GM18502 (cell line): ENCODE measurements at regions not wholly inside any gene's neighbourhood (a gene's known extent, or its start where the extent isn't known, plus 50 kb on each side); places are given as distances from the start of the nearest gene placed in this dataset.
"Not testable (repeated sequence)": the region's sequence is repeated elsewhere in the genome, so short reads cannot be mapped to it uniquely, and the experiment has no call there.

Experiments
- ATAC-seq: cut with Tn5 transposase; IDR thresholded peaks from one replicate; pipeline ENCODE4 v1.9.1; 2021; ENCODE audit warnings: mild to moderate bottlenecking; ENCODE audit not compliant: unreplicated experiment, poor library complexity

DNA sequence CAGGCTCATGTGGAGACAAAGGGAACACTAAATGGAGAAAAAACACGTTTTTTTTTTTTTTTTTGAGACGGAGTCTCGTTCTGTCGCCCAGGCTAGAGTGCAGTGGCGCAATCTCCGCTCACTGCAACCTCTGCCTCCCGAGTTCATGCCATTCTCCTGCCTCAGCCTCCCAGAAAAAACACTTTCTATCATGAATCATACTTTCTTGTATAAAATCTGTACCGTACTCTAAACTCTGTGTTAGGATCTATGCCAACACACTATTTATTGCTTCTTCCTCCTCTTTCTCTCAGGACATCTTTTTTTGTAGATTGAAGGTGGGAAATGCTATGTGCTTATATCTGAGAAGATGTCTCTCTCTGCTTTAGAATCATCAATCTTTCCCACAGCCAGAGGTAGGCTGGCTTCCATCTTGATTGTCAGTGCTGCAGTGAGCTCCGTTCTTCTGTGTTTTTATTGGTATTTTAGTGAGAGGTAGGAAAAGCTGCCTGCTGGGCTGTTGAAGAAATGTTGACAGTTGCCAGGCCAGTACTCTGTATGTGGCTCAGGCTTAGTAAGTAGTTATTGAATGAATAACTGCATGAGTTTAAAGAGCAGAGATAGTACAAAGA, 101.1 kb downstream of the GPR85 start:
- no peak for ATAC-seq

DNA sequence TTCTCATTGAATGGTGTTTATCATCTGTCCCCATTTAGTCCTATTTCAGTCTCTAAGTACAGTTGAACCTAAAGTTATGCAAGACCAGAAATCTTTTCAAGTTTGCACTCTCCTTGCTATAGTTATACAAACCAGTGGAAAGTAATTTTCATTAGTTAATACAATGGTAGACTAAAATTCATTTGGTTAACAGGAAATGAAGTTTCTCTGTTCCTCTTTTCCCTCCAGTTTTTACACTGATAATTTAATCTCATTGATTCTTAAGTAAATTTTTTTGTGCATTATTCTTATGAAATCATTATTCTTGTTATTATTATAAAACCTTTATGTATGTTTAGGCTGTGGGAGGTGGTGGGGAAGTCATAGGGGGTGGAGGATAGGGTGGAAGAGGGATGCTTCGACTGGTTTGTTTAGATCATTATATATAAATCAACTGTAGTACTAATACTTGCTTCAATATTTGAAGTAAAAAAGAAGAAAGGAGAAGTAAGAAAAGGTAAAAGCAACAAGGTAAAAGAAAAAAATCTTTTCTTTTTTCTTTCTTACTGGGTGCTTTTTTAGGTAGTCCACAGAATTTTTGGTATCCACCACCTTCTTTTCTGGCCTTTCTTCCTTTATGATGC, 104.1 kb downstream of the GPR85 start:
- peak; percentile 80 for ATAC-seq

DNA sequence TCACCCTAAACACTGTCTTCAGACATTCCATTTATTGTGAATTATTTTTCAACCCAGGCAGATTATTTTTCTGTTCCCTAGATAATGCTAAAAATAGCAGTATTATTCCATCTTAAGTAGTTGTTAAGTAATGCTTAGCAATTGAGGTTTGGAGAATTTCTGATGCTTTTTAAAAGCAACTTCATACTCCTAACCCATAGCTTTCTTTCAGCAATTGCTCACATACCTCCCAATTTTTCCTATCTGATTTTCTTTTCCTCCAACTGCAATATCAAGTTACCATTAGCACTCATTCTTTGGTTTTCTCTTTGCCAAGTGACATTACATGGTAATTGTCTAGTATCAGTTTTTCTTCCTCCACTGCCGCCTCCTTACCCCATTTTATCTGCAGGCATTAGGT, 104.7 kb downstream of the GPR85 start:
- peak; percentile 34 for ATAC-seq

DNA sequence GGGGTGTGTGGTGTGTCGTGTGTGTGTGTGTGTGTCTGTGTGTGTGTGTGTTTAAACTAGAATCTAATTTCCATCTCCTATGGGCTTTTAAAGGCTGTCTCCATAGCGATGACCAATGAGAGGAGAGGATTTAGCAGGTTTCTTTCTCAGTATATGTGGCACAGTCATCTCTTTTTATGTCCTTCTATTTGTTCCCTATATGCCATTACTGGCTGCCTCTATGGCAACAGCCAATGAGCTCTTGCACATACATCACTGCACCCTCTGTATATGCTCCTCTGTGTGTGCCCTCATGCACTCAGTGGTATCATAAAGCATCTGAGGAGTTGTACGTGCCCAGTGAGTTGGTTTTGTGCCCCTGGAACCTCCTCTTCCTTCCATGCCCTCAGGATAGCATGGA, 107.6 kb downstream of the GPR85 start:
- ATAC-seq = not testable (repeated sequence)

DNA sequence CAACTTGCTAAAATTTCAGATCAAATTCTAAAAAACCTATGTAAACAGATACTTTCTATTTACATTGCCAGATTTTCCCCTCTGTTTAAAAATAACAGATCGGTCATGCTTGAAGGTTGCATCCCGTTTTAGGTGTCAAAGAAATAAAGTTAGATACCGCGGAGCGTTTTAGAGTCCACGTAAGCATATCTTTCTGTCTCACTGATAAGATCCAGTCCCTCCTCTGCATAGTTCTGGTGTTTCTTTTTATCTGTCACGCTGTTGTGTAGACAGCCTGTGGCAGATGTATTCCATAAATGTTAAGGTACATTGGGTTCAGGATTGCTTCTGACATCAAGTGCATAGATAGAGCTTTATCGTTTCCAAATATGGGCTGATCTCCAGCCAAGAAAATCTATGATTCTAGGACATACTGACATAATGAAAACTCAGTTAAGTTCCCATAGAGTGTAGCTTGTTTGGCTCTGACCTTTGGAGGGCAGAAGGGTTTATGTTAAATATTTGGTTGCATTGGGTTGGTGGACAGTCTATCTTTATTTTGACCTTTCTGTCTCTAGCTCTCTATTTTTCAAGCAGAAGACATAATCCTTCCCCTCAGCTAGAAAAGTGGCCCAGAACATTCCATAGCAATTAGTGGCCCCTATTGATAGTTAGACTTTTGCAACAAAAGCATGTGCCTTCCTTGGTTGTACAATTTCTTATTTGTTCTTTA, 109.2 kb downstream of the GPR85 start:
- ATAC-seq = peak; percentile 38

DNA sequence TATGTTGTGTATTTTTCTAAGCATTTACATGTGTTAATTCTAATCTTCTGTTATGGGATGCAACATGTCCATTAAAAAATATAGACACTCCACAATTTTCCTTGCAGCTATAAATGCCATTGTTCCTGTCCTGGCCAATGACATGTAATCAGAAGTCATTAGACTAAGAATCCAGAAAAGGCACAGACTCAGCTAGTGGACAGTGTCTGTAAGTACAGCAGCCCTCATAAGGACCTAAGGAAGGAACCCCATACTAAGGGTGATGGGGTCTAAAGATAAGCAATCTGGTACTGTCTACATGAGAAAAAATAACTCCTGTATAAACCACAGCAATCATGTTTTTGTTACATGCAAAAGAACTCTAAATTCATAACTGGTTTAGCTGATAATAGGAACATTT, 115.9 kb downstream of the GPR85 start:
- peak; percentile 74 for ATAC-seq

DNA sequence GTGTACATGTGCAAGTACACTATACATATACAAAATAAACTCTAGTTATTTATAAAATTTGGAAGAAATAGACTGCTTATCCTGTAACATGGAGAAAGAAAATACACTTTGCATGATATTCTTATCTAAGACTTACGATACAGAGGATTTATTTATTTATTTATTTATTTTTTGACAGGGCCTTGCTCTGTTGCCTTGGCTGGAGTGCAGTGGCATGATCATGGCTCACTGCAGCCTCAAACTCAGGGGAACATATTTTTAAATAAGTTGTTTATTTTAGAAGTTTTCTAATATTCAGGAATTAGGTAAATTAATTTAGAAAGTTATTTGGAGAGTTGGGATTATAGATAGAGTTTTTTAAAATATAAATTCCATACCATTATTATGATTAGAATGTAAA, 116.7 kb downstream of the GPR85 start:
- ATAC-seq = no peak

DNA sequence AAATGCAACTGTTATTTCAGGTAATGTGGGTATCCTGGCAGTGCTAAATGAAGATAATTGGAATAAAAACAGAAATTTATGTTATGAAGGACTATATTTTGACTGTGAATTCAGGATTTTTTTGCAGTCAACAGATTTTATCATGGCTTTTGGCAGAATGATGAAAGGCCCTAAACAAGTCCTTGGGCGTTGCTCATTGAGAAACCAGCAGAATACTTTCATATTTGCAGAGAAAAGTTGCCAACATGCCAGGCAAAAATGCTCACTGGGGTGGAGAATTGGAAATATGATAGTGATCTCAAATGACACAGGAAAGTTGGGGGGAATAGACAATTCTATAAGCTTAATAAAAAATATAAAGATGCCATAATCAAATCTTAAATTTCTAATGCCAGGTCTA, 121.1 kb downstream of the GPR85 start:
- no peak for ATAC-seq

DNA sequence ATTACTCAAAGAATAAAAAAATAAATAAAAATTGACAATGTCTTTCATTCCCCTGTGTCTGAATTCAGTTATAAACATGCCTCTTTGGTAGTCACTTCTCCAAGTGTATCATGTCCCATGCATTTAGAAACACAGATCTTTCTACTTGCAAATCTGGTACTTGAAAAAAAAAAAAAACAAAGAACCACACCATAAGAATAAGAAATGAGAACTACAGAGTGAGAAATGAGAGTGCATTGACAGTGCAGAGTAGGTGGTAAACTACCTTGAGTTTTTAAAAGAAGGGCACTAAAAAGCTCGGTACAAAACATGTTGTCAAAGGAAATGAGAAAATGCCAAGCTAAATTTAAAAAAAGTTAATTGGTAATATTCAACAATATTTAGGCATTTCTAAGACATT, 123.0 kb downstream of the GPR85 start:
- ATAC-seq = no peak

DNA sequence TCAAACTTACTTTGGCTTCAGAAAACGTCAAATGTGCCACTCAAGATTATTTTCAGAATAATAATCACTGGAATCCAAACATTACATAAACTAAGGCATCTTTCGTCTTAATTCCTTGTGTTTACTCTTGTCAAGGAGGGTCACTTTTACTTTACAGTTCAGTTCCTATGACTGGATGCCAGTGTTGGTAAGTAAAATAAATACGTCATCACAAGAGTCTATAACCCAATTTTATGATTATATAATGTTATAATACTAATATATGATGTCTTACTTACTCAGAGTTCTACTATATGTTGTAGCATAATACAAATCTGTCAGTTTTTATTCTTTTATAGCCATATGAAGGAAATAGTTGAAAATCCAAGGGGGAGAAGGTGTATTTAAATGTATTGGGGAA, 123.8 kb downstream of the GPR85 start:
- ATAC-seq = no peak

DNA sequence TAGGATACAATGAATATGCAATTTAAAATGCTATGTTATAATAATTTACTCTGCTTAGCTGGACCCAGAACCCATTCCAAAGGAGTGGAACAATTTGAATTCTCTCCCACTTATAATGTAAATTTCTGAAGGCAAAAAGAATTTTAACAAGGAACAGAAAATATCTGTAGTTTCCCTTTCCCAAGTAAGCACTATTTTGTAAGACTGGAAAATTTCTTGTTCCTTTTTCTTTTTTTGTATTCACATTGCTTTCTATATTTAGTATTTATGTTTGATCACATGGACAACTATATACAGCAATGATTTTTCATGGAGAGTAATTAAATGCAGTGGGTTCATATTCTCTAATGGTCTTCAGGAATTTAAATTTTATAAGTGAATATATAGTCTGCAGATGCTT, 127.4 kb downstream of the GPR85 start:
- ATAC-seq = no peak

DNA sequence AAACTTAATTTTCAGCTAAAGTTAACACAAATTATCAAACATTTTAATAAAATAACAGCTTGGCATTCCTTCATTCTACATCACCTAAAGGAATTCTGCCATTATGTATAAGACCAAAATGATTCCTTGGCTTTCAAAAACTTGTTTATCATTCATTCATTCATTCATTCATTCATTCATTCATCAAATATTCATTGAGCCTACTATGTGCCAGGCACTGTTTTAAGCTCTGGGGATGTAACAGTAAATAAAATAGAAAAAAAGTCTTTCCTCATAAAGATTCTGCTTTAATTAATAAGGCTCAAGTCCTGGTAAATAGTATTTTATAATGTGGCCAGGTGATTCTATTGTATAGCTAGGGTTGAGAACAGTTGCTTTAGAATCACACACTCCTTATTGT, 127.9 kb downstream of the GPR85 start:
- no peak for ATAC-seq

DNA sequence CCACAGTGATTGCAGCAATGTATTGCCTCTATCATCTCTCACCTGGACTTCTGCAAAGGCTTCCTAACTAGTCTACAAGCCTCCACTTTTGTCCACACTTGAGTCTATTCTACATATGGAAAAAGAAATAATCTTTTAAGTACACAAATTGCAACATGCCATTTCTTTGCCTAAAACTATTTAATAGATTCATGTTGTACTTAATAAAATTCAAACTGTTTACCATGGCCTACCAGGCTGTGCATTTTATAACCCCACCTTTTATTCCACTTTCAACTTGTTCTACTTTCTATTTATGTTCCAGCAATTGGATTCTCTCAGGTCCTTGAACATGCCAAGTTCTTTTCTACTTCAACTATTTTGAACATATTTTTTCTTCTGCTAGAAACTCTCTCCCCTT, 128.7 kb downstream of the GPR85 start:
- ATAC-seq = no peak

DNA sequence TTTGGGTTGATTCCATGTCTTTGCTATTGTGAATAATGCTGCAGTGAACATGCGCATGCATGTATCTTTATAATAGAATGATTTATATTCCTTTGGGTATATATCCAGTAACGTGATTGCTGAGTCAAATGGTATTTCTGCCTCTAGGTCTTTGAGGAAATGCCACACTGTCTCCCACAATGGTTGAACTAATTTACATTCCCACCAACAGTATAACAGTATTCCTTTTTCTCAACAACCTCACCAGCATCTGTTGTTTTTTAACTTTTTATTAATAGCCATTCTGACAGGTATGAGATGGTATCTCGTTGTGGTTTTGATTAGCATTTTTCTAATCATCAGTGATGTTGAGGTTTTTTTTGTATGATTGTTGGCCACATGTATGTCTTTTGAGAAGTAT, 133.6 kb downstream of the GPR85 start:
- ATAC-seq = not testable (repeated sequence)

DNA sequence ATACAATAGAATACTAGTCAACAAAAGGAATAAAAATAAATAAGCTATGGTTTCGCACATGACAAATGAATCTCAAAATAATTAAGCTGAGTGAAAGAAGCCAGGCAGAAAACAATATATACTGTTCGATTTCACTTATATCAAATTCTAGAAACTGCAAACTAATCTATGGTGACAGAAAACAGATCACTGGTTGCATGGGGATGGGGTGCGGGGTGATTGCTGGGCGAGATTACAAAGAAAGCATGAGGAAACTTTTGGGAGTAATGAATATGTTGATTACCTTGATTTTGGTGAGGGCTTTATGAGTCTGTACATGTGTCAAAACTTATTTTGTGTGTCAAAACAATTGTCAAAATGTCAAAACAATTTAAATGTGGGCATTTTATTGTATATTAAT, 135.6 kb downstream of the GPR85 start:
- no peak for ATAC-seq

DNA sequence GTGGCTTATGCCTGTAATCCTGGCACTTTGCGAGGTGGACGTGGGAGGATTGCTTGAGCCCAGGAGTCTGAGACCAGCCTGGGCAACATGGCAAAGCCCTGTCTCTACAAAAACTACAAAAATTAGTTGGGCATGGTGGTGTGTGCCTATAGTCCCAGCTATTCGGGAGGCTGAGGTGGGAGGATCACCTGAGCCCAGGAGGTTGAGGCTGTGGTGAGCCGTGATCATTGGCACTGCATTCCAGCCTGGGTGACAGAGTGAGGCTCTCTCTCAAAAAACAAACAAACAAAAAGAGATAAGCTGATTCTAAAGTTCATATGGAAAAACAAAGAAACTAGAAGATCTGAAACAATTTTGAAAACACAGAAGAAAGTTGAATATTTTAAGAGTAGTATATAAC, 136.9 kb downstream of the GPR85 start:
- not testable (repeated sequence) for ATAC-seq

DNA sequence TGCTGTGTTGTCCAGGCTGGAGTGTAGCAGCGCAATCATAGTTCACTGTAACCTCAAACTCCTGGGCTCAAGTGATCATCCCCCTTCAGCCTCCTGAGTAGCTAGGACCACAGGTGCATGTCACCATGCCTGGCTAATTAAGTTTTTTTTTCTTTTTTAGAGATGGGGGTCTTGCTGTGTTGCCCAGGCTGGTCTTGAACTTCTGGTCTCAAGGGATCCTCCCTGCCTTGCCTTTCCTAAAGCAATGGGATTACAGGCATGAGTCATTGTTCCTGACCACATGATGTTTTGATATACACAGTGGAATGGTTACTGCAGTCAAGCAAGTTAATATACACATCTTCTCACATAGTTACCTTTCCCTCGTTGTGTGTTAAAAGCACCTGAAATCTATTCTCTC, 140.3 kb downstream of the GPR85 start:
- ATAC-seq = no peak

DNA sequence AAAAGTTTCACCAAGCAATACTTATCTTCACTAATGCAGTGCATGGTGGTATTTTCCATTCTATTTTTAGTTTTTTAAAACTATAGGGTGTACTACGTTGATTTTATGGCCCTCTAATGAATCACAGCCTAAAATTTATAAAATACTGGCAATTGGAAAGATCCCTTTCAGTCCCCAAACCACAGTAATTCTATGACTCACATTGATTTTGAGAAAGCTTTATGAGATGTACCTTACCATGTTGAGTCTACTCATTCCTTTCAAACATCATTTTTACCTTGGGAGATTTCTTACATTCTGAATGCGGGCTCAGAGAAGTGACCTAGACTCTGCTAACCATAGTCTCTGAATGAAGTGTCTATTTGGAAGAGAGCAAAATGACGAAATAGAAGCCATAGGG, 141.6 kb downstream of the GPR85 start:
- ATAC-seq = no peak

DNA sequence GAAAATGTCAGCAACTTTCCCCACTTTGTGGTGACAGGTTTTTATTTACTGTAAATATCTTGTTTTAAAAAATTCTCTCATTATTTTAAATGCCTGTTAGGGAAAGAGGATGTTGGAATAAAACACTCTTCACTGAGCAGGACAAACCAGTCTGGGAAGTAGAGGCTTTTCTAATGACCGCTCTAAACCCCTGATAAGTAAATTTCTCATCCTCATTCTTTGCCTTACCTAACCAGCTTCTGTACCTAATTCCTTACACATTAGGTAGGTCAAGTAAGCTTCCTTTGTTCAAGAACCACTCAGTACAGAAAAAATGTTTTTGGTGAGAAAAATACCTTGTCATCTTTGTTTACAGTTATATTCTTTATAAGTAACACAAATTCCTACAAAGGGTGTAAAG, 143.6 kb downstream of the GPR85 start:
- no peak for ATAC-seq

DNA sequence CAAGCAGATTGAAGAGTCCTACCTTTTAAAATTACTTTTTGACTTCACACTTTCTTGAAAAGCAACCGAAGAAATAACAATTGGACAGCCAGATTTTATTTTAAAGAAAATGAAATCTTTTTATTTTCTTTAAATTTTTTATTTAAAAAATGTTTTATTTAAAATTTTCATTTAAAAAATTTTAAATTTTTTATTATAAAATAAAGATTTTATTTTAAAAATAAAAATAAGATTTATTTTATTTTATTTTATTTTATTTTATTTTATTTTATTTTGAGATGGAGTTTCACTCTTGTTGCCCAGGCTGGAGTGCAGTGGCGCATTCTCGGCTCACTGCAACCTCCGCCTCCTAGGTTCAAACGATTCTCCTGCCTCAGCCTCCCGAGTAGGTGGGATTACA, 144.5 kb downstream of the GPR85 start:
- ATAC-seq = not testable (repeated sequence)

DNA sequence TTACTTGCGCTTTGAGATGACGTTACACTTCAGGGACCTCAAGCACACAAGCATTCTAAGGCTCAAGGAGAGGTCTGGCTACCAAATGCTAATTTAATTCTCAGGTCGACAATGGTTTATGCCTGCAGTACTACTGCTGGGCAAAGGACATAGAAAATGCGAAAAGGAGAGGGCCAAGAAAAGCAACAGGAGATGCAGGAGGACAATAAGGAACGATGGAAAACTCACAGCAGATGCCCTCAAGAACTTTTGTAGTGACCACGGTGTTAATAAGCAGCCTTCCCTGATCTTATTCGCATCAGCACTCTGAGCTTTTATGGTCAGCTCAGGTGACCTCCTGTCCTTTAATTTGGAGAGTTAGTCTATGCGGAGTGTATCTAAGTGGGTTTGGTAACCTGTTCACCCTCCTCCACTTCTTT, 146.3 kb downstream of the GPR85 start:
- peak; percentile 47 for ATAC-seq
